Prostate gland (tissue), 2 donors: ENCODE measurements at regions not wholly inside any gene's neighbourhood (a gene's known extent, or its start where the extent isn't known, plus 50 kb on each side); places are given as distances from the start of the nearest gene placed in this dataset.

Experiments used
- CTCF ChIP-seq, 4 experiments: fragments of 200-600 bp in 2 of 4; fragments of 450-650 bp in 2 of 4; sonication (generic) in 2 of 4; IDR thresholded peaks; 1 replicate in 3 of 4; 2 replicates in 1 of 4; pipeline ENCODE4 v1.5.1; 2016 to 2019; ENCODE audit warnings: antibody characterized with exemption in 4 of 4, mild to moderate bottlenecking in 2 of 4, moderate library complexity in 2 of 4
- POLR2A ChIP-seq: fragments of 450-650 bp; IDR thresholded peaks from one replicate; pipeline ENCODE4 v1.6.1; 2016; ENCODE audit warnings: antibody characterized with exemption, mild to moderate bottlenecking
- POLR2AphosphoS5 ChIP-seq: sonication (generic); formaldehyde crosslinking; IDR thresholded peaks from one replicate; pipeline ENCODE4 v1.6.1; 2017; ENCODE audit warnings: antibody characterized with exemption

GRCh38 chr7:94333810-94334209 lies 60.9 kb upstream of the COL1A2 start:
- TF ChIP-seq CTCF (IDR thresholded peaks at IDR 0.05) (no peak), POLR2A (no peak), POLR2AphosphoS5 (no peak)
